AG10803 (cell line): ENCODE measurements at regions not wholly inside any gene's neighbourhood (a gene's known extent, or its start where the extent isn't known, plus 50 kb on each side); places are given as distances from the start of the nearest gene placed in this dataset.

Experiments
- DNase-seq: peaks from one replicate; pipeline ENCODE4 v3.0.0; 2010; ENCODE audit warnings: low read depth
- H3K4me3 ChIP-seq: 2 replicates; pipeline ENCODE4 v1.5.1; 2011; ENCODE audit warnings: mild to moderate bottlenecking, low read length, control low read depth
- CTCF ChIP-seq: conservative IDR thresholded peaks from 2 replicates; pipeline ENCODE4 v1.5.1; 2011; ENCODE audit warnings: mild to moderate bottlenecking, low read length, control low read depth, inconsistent platforms

GRCh38 chr2:120675460-120676130, 60.1 kb upstream of the GLI2 start:
- no peak overlapping the region for H3K4me3 ChIP-seq
- peak; percentile 79 for TF ChIP-seq CTCF
- DNase-seq, result peak; percentile 53

GRCh38 chr2:120677221-120677620, 58.4 kb upstream of the GLI2 start:
- DNase-seq, result no peak
- no peak for TF ChIP-seq CTCF
- no peak overlapping the region for H3K4me3 ChIP-seq

- TF ChIP-seq CTCF, result no peak
These were observed 57.9 kb upstream of the GLI2 start for GRCh38 chr2:120677696-120678247.

GRCh38 chr2:120678251-120678650, 57.4 kb upstream of the GLI2 start:
- no peak overlapping the region for H3K4me3 ChIP-seq
- DNase-seq, result peak; percentile 83
- TF ChIP-seq CTCF, result no peak; the same call in 1 of the 2 replicates

More at GRCh38 chr2:120677696-120678247, 57.9 kb upstream of the GLI2 start:
- peak; percentile 65 for DNase-seq
- no peak overlapping the region for H3K4me3 ChIP-seq

GRCh38 chr2:120678926-120679325, 56.7 kb upstream of the GLI2 start:
- no peak overlapping the region for H3K4me3 ChIP-seq
- DNase-seq, result no peak
- TF ChIP-seq CTCF, result no peak

- no peak for DNase-seq
- no peak overlapping the region for H3K4me3 ChIP-seq
- TF ChIP-seq CTCF, result no peak
These were observed 56.1 kb upstream of the GLI2 start for GRCh38 chr2:120679526-120679925.

- no peak overlapping the region for H3K4me3 ChIP-seq
These were observed 55.4 kb upstream of the GLI2 start for GRCh38 chr2:120680136-120680761.

More at GRCh38 chr2:120680136-120680761, 55.4 kb upstream of the GLI2 start:
- DNase-seq, result peak; percentile 87
- TF ChIP-seq CTCF, result peak; percentile 65
